ENCODE measurements at regions not wholly inside any gene's neighbourhood (a gene's known extent, or its start where the extent isn't known, plus 50 kb on each side); places are given as distances from the start of the nearest gene placed in this dataset.

DNA sequence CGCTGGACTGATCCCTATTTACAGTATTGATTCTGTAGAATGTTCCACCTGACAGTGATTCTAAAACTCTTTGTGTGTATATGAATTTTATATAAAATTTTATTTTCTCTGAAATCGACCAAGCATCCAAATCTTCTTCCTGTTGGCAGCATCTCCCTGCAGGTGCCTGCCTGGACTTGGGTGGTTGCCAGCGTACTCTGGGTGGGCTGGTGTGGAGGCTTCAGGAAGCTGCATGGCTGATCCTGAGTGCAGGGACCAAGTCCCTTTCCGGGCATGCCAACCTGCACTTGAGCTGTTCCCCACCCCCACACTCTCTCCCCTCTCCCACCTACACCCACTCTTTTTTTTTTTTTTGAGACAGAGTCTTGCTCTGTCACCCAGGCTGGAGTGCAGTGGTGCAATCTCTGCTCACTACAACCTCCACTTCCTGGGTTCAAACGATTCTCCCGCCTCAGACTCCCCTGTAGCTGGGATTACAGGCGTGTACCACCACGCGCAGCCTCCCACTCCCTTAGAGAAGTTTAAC lies 53.2 kb upstream of the ALKAL2 start:
- no peak for DNase-seq
- Mint-ChIP-seq H3K4me3 (no peak overlapping the region), H3K27me3 (ENCODE audit: insufficient read depth) (no peaks in the 10 kb centered on the region), H3K27ac (no peak overlapping the region), H3K9me3 (peaks cover 49% of the 10 kb centered on the region), H3K4me1 (ENCODE audit: low read depth) (no peaks in the 10 kb centered on the region), H3K36me3 (ENCODE audit: low read depth) (no peaks in the 10 kb centered on the region; the same call in 1 of the 2 replicates)
- TF ChIP-seq, protein P1, sequence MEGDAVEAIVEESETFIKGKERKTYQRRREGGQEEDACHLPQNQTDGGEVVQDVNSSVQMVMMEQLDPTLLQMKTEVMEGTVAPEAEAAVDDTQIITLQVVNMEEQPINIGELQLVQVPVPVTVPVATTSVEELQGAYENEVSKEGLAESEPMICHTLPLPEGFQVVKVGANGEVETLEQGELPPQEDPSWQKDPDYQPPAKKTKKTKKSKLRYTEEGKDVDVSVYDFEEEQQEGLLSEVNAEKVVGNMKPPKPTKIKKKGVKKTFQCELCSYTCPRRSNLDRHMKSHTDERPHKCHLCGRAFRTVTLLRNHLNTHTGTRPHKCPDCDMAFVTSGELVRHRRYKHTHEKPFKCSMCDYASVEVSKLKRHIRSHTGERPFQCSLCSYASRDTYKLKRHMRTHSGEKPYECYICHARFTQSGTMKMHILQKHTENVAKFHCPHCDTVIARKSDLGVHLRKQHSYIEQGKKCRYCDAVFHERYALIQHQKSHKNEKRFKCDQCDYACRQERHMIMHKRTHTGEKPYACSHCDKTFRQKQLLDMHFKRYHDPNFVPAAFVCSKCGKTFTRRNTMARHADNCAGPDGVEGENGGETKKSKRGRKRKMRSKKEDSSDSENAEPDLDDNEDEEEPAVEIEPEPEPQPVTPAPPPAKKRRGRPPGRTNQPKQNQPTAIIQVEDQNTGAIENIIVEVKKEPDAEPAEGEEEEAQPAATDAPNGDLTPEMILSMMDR (IDR thresholded peaks at IDR 0.05): no peak

Measured in HFFc6 (cell line).